Ishikawa (cell line): ENCODE measurements at regions not wholly inside any gene's neighbourhood (a gene's known extent, or its start where the extent isn't known, plus 50 kb on each side); places are given as distances from the start of the nearest gene placed in this dataset.
A peak's percentile ranks its signal among the peaks of the same experiment; 100 is the strongest.

Experiments
- CEBPB ChIP-seq: IDR thresholded peaks from 2 replicates; pipeline ENCODE4 v1.6.1; 2012
- CREB1 ChIP-seq: IDR thresholded peaks from 2 replicates; pipeline ENCODE4 v1.6.1; 2012; ENCODE audit warnings: low read depth
- EGR1 ChIP-seq: IDR thresholded peaks from 2 replicates; pipeline ENCODE4 v1.6.1; 2012
- EP300 ChIP-seq: IDR thresholded peaks from 2 replicates; pipeline ENCODE4 v1.6.1; 2012; ENCODE audit warnings: borderline replicate concordance
- FOXM1 ChIP-seq: IDR thresholded peaks from 2 replicates; pipeline ENCODE4 v1.6.1; 2012; ENCODE audit warnings: low read depth, borderline replicate concordance
- MAX ChIP-seq: IDR thresholded peaks from 2 replicates; pipeline ENCODE4 v1.6.1; 2012
- NFIC ChIP-seq: IDR thresholded peaks from 2 replicates; pipeline ENCODE4 v1.6.1; 2012
- RAD21 ChIP-seq: IDR thresholded peaks from 2 replicates; pipeline ENCODE4 v1.6.1; 2012; ENCODE audit warnings: low read depth
- REST ChIP-seq: IDR thresholded peaks from 2 replicates; pipeline ENCODE4 v1.6.1; 2012; ENCODE audit warnings: low read depth, mild to moderate bottlenecking
- TAF1 ChIP-seq: IDR thresholded peaks from 2 replicates; pipeline ENCODE4 v1.6.1; 2012; ENCODE audit warnings: low read depth, mild to moderate bottlenecking
- TCF12 ChIP-seq: IDR thresholded peaks from 2 replicates; pipeline ENCODE4 v1.6.1; 2012; ENCODE audit warnings: low read depth
- TEAD4 ChIP-seq: IDR thresholded peaks from 2 replicates; pipeline ENCODE4 v1.6.1; 2012
- USF1 ChIP-seq: IDR thresholded peaks from 2 replicates; pipeline ENCODE4 v1.6.1; 2012
- YY1 ChIP-seq: IDR thresholded peaks from 2 replicates; pipeline ENCODE4 v1.6.1; 2012; ENCODE audit warnings: low read depth
- ZBTB7A ChIP-seq: IDR thresholded peaks from 2 replicates; pipeline ENCODE4 v1.6.1; 2012; ENCODE audit warnings: low read depth

GRCh38 chr11:15687342-15687741 lies 572.6 kb downstream of the INSC start:
- TF ChIP-seq FOXM1 (no peak), CEBPB (no peak), EP300 (no peak), NFIC (no peak), REST (no peak), TAF1 (no peak), RAD21 (no peak), MAX (no peak), TCF12 (no peak), ZBTB7A (no peak), USF1 (no peak), CREB1 (no peak), EGR1 (no peak), YY1 (no peak)

GRCh38 chr11:15688351-15688792 lies 573.6 kb downstream of the INSC start:
- TF ChIP-seq REST, result no peak
- TF ChIP-seq EGR1, result no peak
- TF ChIP-seq TEAD4, result no peak
- no peak for TF ChIP-seq FOXM1

- no peak for TF ChIP-seq REST
- no peak for TF ChIP-seq TCF12
- TF ChIP-seq EP300, result no peak
- no peak for TF ChIP-seq EGR1
- TF ChIP-seq CREB1, result no peak
- no peak for TF ChIP-seq FOXM1
- TF ChIP-seq RAD21, result no peak
- no peak for TF ChIP-seq TEAD4
- TF ChIP-seq NFIC, result no peak
- TF ChIP-seq CEBPB, result no peak
- no peak for TF ChIP-seq TAF1
- TF ChIP-seq USF1, result no peak
- TF ChIP-seq ZBTB7A, result no peak
- no peak for TF ChIP-seq YY1
- TF ChIP-seq MAX, result no peak
Observed at GRCh38 chr11:15690320-15690719, 575.6 kb downstream of the INSC start.

GRCh38 chr11:15692739-15693138 lies 578.0 kb downstream of the INSC start:
- TF ChIP-seq RAD21, result no peak
- TF ChIP-seq REST, result no peak
- TF ChIP-seq TAF1, result no peak
- TF ChIP-seq TCF12, result no peak
- no peak for TF ChIP-seq TEAD4
- TF ChIP-seq EP300, result peak; percentile 40; the same call in 1 of the 2 replicates
